GM19025 (cell line): ENCODE measurements at regions not wholly inside any gene's neighbourhood (a gene's known extent, or its start where the extent isn't known, plus 50 kb on each side); places are given as distances from the start of the nearest gene placed in this dataset.
"Not testable (repeated sequence)": the region's sequence is repeated elsewhere in the genome, so short reads cannot be mapped to it uniquely, and the experiment has no call there.

ENCODE experiments used
- ATAC-seq: cut with Tn5 transposase; IDR thresholded peaks from one replicate; pipeline ENCODE4 v1.9.1; 2021; ENCODE audit warnings: mild to moderate bottlenecking, low read depth, moderate library complexity; ENCODE audit not compliant: unreplicated experiment

DNA sequence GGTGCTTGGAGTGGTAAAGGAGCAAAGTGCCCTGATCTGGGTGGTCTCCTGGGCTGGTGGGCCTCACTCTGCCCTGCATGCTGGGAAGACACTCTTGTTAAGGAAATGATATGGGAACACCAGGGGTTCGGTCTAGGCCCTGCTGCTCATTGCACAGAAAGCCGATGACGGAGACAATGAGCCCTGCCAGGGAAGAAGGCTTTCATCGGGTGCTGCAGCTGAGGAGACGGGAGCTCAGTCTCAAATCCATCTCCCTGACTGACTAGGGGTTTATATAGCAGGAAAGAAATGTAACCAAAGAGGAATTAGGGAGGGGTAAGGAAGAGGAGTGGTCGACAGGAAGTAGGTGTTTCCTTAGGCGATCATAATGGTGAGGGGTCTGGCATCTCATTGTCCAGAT is 253.4 kb downstream of the TEX29 start:
- ATAC-seq: no peak

DNA sequence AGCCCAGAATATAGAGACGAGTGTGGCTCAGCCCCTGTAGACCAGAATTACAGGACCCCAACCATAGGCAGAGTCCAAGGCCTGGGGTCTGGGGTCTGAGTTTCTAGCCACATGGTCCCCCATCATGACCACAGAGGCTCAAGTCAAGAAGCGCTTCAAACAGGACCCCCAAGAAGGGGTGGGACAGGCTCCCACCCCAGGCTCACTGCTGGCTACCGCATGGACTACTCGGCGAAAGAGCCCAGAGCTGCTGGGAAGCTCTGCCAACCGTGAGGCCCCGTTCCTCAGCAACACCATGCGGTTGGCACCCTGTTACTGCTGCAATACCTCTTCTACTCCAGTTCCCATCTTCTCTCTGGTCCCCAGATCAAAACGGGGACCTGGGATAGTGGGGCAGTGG is 254.8 kb downstream of the TEX29 start:
- no peak for ATAC-seq

DNA sequence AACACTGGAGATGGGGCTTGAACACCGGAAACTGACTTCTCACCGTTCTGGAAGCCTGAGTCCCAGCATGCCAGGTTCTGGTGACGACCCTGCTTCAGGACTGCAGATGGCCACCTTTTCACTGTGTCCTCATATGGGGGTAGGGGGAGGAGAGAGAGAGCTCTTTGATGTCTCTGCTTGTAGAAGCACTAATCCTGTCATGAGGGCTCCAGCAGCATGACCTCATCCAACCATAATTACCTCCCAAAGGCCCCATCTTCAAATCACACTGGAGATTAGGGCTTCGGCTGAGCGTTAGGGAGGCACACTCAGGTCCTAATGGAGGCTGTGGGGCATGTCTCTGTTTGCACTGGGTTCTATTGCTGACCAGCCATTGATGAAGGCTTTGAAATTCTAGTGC is 255.3 kb downstream of the TEX29 start:
- ATAC-seq: no peak

DNA sequence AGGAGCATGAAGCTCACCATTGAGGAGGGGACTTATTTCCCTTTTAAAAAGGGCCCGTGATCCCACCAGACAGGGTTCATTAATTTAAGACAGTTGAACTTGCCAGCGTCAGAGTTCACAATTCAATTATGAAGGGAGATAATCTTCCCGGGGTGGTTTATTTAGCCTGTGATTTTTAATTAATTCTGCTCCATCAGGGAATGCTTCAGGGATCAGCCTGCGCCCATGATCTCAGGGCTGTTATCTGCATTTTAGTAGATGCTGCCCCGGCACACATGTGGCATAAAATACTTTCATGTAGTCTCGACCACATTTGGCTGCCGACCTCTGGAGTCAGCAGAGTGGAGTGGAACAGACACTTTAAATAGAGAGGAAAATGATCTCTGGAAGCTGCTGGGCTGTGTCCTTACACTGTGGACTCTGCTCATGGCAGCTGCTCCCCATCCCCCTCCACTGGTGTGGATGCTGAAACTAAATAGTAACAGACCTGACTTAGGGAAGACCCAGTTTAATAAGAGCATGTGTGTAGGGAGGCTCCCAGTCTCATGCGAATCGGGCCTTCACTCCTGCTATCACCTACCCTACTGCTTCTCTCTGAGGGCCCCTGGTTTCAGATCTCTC is 256.9 kb downstream of the TEX29 start:
- no peak for ATAC-seq

DNA sequence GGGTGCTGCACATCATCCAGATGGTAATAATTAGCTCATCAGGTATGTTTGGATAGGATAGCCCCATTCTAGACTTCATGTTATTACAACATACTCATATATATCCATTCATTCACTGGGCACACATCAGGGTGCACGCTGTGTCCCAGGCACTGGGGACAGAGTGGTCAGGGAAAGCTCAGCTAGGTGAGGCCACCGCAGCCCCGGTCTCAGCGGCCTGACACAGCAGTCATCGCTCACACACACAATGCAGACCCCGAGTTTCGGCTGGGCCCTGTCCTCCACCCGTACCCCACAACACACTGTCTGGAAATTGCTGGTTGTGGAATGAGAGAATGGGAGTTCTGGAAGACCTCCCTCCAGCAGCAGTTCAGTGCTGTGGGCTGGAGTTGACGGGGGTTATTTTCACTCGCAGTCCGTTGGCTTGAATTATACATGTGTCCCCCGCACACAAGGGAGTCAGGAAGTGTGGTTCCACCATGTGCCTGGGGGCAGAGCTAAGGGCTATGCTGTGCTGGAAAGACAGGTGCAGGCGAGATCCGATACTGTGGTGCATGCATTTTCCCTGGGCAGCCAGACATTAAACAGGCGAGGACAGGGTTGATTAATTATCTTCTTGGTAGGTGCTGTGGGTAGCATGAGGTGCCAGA is 257.6 kb downstream of the TEX29 start:
- ATAC-seq: no peak

DNA sequence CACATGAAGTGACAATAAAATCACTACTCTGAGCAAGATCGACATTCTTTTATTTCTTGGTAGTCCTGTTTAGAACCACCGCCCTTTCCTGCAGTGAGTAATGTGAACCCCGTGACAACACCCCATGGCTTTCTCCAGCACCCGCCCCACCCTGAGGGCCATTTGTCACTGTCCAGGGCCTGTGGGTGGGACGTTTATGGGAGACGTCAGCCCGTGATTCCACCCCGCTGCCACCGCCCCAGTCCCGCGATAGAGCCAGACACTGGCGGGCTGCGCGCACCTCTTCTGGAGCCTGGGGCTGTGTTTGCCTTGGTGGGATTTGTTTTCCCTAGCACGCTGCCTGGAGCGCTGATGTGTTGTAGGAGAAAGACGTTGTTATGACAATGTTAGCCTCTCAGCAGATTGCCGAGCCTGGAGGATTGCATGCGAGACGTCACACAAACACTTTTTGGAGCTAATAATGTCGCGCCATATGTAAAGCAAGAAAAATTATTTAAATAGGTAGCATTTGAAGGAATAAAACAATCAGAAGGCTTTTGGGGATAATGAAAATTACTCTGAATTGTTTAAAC is 263.7 kb downstream of the TEX29 start:
- no peak for ATAC-seq

DNA sequence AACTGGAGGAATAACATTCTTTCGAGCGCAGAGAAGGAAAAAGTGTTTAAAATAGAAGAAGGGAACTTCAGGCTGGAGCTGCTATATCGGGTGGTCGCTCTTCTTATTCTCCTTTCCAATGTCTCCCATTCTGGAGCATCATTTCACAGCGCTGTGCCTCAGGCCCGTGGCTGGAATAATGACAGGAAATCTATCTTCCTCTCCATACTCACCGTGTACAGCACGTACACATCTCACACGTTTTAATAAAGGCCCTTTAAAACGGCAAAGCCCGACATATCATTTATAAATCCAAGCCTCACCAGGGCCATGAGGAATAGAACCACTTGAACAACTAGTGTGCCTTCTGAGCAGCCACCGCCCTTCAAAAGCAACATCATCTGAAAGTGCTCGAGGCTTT is 264.4 kb downstream of the TEX29 start:
- no peak for ATAC-seq

DNA sequence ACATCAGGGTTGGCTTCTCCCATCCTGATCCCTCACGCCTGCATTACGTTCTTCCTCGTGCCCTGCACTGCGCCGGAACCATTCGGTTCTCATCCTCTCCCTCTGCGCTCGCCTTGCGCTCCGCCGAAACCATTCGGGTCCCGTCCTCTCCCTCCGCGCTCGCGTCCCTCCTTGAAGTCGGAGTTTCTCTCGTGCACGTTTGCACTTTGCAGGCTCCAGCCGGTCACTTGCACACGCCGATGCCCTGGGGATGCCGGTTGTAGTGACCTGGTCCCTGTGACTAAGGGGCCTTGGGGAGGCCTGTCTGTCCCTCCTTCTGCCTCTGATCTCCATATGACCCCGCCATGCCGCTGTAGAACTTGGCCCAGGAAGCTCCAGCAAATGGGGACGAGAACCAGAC is 265.8 kb downstream of the TEX29 start:
- no peak for ATAC-seq

DNA sequence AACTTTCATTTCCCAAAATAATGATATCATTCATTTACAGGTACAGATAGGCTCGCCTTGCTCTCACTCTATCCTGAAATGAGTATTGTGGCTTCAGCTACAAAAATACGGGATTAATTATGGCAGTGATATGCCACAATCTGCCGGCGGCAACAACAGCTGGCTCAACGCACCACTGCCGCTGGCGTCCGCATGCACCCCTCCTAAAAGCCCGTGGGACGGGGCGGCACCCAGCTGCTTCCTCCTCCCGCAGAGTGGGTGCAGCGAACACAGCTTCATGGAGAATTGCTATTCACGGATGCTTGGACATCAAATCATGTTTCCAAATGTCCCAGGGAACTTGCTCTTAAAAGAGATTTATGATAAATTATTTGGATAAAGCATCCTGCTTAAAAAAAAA is 266.8 kb downstream of the TEX29 start:
- no peak for ATAC-seq

DNA sequence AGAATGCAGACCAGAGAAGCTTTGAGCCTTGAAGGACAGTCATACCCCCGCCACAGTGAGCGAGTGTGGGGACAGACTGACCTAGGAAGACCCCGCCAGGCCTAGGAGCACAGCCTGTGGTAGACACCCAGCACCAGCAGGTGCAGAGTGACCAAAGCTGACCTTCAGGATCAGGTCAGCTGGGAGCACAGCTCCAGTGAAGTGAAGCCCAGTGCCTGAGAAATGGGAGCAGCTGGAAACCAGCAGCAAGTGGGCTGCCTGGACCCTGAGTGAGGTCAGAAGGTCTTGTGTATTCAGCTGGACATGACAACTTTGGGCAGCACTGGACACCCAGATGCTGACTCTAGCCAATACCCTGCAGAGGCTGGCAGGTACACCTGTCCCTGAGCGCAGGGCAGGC is 268.9 kb downstream of the TEX29 start:
- no peak for ATAC-seq

DNA sequence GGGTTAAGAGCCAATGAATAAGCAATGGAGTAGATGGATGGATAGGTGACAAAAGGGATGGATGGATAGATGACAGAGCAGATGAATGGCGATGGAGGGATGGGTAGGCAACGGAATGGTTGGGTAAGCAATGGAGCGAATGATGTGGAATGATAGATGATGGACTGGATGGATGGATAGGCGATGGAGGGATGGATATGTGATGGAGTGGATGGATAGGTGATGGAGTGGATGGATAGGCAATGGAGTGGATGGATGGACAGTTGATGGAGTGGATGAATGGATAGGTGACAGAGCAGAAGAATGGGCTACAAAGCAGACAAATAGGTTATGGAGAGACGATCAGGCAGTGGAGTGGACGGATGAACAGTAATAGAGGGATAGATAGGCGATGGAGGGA is 269.6 kb downstream of the TEX29 start:
- no peak for ATAC-seq

DNA sequence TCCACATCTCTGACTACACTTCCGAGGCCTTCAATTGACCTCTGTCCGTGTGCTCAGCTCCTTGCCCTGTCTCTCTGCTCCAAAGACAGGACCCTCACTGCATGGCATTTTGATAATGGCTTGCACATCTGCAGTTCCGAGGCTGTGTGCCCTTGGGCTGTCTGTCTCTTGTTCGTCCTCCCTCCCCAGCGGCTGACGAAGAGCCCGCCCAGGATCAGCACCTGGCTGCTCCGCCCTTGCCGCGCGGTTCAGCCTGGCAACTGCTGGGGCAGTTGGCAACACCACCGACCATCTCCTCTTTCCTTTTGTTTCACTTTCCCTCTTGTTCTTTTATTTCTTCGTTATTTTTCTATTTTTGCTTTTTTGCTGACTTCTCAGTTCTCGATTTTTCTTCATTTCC is 270.4 kb downstream of the TEX29 start:
- no peak for ATAC-seq

DNA sequence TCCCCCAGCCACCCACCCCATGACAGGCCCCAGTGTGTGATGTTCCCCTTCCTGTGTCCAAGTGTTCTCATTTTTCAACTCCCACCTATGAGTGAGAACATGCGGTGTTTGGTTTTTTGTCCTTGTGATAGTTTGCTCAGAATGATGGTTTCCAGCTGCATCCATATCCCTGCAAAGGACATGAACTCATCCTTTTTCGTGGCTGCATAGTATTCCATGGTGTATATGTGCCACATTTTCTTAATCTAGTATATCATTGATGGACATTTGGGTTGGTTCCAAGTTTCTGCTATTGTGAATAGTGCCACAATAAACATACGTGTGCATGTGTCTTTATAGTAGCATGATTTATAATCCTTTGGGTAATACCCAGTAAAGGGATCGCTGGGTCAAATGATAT is 273.0 kb downstream of the TEX29 start:
- not testable (repeated sequence) for ATAC-seq

DNA sequence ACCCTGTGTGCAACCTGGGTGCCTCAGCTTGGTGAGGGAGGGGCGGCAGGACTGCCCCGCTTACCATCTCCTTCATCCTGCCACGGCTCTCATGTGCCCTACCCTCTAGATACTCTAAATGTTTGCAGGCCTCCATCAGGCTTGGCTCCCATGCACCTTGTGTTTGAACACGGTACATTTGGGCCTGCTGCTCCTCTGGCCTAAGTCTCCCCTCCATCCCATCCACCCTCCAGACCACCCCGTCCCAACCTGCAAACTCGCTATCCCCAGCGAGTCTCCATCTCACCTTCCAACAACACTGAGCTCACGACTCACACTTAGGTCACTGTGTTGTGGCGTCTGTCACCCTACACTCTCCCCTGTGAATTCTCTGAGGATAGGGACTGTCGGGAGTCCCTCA is 274.2 kb downstream of the TEX29 start:
- ATAC-seq: no peak

DNA sequence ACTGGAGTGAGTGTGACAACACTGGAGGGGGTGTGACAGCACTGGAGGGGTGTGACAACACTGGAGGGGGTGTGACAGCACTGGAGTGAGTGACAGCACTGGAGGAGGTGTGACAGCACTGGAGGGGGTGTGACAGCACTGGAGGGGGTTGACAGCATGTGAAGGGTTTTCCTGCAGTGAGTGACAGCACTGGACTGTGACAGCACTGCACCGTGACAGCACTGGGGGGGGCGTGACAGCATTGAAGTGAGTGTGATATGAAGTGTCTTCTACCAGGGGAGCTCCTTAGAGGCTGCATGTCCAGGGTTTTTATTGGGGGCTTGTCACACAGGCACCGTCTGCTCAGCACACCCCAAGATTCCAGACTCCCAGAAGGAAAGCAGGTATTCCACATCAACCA is 274.8 kb downstream of the TEX29 start:
- no peak for ATAC-seq

DNA sequence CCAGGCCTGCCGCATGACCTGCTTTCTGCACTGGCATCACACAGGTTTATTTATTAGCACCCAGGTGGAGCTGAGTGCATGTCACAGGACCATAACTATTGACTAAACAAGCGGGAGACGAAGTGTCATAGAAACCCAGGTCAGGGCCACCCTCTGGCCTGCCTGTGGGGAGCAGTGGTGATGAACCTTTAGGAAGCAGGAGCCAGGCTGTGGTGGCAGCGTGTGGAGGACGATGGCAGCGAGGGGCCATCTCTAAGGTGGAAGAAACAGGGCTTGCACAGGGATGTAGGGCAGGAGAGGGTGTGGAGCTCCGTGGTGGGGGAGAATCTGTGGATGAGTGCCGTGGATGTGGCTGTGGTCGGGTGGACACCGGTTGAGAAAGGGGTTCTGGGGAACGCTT is 275.3 kb downstream of the TEX29 start:
- ATAC-seq: no peak

DNA sequence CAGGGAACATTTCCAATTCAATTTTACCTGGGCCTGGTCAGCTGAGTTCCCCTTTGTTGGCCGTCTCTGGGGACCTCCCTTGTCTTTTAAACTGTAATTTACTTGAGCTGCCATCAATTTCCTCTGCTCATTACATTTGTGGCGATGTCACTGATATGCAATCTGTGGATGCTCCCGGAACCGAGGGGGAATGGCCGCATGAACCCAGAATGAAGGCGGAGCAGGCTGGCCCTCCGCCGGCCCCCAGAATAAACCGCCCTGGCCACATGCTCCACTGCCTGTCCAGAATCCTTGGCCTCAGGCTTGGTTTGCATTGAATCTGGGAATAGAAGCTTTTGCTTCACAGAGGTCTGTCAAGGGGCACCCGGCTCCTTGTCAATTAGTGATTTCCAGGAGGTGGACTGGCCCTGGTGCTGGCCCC is 276.8 kb downstream of the TEX29 start:
- no peak for ATAC-seq

DNA sequence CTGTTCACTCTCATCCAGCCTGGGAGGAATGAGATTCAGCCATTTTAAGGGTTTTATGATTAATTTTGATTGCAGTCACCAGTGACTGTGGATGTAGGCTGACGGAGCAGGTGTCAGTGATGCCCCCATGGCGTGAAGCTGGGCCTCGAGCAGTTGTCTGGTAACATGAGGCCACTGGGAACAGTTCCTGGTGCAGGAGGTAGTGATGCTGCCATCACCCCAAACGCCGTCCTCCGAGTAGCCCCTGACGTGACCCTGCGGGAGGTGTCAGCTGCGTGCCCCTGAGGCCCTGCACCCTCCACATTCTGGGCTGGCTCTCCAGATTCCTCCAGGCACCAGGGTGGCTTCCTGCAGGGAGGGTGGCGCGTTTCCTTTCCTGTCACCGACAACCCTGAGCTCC is 277.2 kb downstream of the TEX29 start:
- no peak for ATAC-seq

DNA sequence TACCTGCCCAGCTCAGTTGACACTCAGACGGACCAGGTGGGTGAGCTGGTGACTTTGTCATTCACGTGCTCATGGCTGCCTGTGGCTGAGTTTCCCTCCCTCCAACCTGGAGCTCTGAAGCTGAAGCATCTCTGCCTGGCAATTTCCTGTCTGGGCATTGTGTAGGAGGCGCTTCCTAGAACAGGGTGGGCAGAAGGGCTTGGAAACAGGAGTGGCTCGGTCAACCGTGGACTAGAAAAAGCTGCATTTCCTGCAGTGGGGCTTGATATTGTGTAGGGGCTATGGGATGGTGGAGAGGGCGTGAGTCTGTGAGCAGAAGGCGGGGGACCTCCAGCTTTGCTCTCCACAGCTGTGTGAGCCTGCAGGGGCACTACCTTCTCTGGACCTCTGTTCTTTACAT is 278.3 kb downstream of the TEX29 start:
- no peak for ATAC-seq

DNA sequence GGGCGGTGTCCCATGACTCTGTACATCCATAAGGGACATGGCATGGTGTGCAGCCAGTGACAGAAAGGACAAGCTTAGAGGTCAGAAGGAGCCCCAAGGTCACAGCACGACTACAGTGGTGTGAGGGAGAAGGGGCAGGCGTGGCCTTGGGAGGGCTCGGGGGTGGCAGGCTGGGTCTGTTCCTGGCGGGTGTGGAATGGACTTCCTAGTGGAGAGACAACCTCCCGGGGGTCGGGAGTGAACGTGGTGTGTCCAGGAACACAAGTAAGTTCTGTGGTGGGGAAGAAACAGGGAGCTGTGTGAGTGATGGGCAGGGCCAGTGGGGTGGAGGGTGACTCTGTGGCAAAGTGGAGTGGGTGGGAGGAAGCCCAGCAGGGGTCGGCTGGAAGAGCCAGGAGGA is 279.3 kb downstream of the TEX29 start:
- ATAC-seq: no peak

DNA sequence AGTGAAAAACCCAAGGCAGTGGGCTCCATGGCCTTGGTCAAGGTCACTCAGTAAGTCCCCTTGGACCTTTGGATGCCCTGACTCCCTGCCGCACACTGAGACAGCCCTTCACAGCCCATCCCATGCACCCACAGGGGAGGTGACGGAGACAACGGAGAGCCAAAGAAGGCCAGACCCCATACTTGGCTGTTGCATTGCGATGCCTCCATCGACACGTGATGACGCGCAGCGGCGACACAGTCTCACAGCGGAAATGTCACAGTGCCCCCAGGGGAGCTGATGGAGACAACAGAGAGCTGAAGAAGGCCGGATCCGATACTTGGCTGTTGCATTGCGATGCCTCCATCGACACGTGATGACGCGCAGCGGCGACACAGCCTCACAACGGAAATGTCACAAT is 282.4 kb downstream of the TEX29 start:
- no peak for ATAC-seq

DNA sequence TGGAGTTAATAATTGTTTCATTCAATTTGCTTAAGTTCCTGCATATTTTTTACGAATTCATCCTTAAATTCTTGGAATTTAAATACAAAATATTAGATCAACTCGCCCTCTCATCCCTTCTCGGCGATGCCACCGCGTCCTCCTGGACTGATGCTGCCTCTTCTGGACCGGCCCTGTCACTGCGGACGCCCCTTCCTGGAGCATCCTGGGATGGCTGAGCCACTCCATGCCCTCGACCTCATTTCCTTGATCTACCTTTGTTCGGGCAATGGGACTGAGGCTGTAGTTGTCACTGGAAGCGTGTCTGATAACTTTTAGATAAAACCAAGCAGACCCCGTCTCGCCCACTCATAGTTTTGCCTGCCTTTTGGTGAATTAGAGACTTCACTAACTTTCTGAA is 283.7 kb downstream of the TEX29 start:
- ATAC-seq: no peak
